ENCODE measurements at regions not wholly inside any gene's neighbourhood (a gene's known extent, or its start where the extent isn't known, plus 50 kb on each side); places are given as distances from the start of the nearest gene placed in this dataset.

GRCh38 chr6:113076816-113077215 lies 729.7 kb downstream of the RFPL4B start:
- Mint-ChIP-seq H3K36me3 (ENCODE audit: low read depth) (no peaks in the 10 kb centered on the region), H3K4me3 (no peak overlapping the region), H3K9me3 (no peaks in the 10 kb centered on the region), H3K27me3 (ENCODE audit: low read depth) (no peaks in the 10 kb centered on the region), H3K4me1 (ENCODE audit: low read depth) (no peaks in the 10 kb centered on the region), H3K27ac (no peak overlapping the region)

GRCh38 chr6:113077794-113078193 lies 730.7 kb downstream of the RFPL4B start:
- Mint-ChIP-seq H3K9me3 (no peaks in the 10 kb centered on the region), H3K36me3 (ENCODE audit: low read depth) (no peaks in the 10 kb centered on the region), H3K27ac (no peak overlapping the region), H3K4me1 (ENCODE audit: low read depth) (no peaks in the 10 kb centered on the region), H3K27me3 (ENCODE audit: low read depth) (no peaks in the 10 kb centered on the region), H3K4me3 (no peak overlapping the region)

GRCh38 chr6:113078791-113079190 lies 731.7 kb downstream of the RFPL4B start:
- Mint-ChIP-seq H3K27ac (no peak overlapping the region), H3K36me3 (ENCODE audit: low read depth) (no peaks in the 10 kb centered on the region), H3K9me3 (no peaks in the 10 kb centered on the region), H3K4me1 (ENCODE audit: low read depth) (no peaks in the 10 kb centered on the region), H3K4me3 (no peak overlapping the region), H3K27me3 (ENCODE audit: low read depth) (no peaks in the 10 kb centered on the region)

- Mint-ChIP-seq H3K27me3 (ENCODE audit: low read depth) (no peaks in the 10 kb centered on the region), H3K4me3 (no peak overlapping the region), H3K36me3 (ENCODE audit: low read depth) (no peaks in the 10 kb centered on the region), H3K9me3 (no peaks in the 10 kb centered on the region), H3K27ac (no peak overlapping the region), H3K4me1 (ENCODE audit: low read depth) (no peaks in the 10 kb centered on the region)
Observed at GRCh38 chr6:113082745-113083144, 735.6 kb downstream of the RFPL4B start.

- Mint-ChIP-seq H3K27me3 (ENCODE audit: low read depth) (no peaks in the 10 kb centered on the region), H3K36me3 (ENCODE audit: low read depth) (no peaks in the 10 kb centered on the region), H3K4me1 (ENCODE audit: low read depth) (no peaks in the 10 kb centered on the region), H3K27ac (no peak overlapping the region), H3K4me3 (no peak overlapping the region), H3K9me3 (no peaks in the 10 kb centered on the region)
Observed at GRCh38 chr6:113083947-113084346, 736.8 kb downstream of the RFPL4B start.

GRCh38 chr6:113089056-113089455 lies 741.9 kb downstream of the RFPL4B start:
- H3K4me3 Mint-ChIP-seq, result no peak overlapping the region
- no peaks in the 10 kb centered on the region for H3K27me3 Mint-ChIP-seq (ENCODE audit: low read depth)
- H3K27ac Mint-ChIP-seq, result no peak overlapping the region
- H3K9me3 Mint-ChIP-seq, result peaks cover 3% of the 10 kb centered on the region
- H3K36me3 Mint-ChIP-seq (ENCODE audit: low read depth), result no peaks in the 10 kb centered on the region
- H3K4me1 Mint-ChIP-seq (ENCODE audit: low read depth), result no peaks in the 10 kb centered on the region

GRCh38 chr6:113092795-113093194 lies 745.7 kb downstream of the RFPL4B start:
- no peaks in the 10 kb centered on the region for H3K36me3 Mint-ChIP-seq (ENCODE audit: low read depth)
- H3K4me1 Mint-ChIP-seq (ENCODE audit: low read depth), result no peaks in the 10 kb centered on the region
- no peaks in the 10 kb centered on the region for H3K27me3 Mint-ChIP-seq (ENCODE audit: low read depth)
- H3K27ac Mint-ChIP-seq, result no peak overlapping the region
- H3K9me3 Mint-ChIP-seq, result peaks cover 3% of the 10 kb centered on the region
- no peak overlapping the region for H3K4me3 Mint-ChIP-seq

GRCh38 chr6:113094779-113095178 lies 747.6 kb downstream of the RFPL4B start:
- H3K27ac Mint-ChIP-seq, result no peak overlapping the region

GRCh38 chr6:113095841-113096240 lies 748.7 kb downstream of the RFPL4B start:
- H3K27me3 Mint-ChIP-seq (ENCODE audit: low read depth), result no peaks in the 10 kb centered on the region
- no peak overlapping the region for H3K4me3 Mint-ChIP-seq
- H3K27ac Mint-ChIP-seq, result no peak overlapping the region
- H3K36me3 Mint-ChIP-seq (ENCODE audit: low read depth), result no peaks in the 10 kb centered on the region
- H3K4me1 Mint-ChIP-seq (ENCODE audit: low read depth), result no peaks in the 10 kb centered on the region
- peaks cover 3% of the 10 kb centered on the region for H3K9me3 Mint-ChIP-seq

More at GRCh38 chr6:113094779-113095178, 747.6 kb downstream of the RFPL4B start:
- Mint-ChIP-seq H3K4me1 (ENCODE audit: low read depth) (no peaks in the 10 kb centered on the region), H3K4me3 (no peak overlapping the region), H3K9me3 (peaks cover 3% of the 10 kb centered on the region), H3K36me3 (ENCODE audit: low read depth) (no peaks in the 10 kb centered on the region), H3K27me3 (ENCODE audit: low read depth) (no peaks in the 10 kb centered on the region)

- Mint-ChIP-seq H3K9me3 (no peaks in the 10 kb centered on the region), H3K27ac (no peak overlapping the region), H3K4me1 (ENCODE audit: low read depth) (no peaks in the 10 kb centered on the region)
Observed at GRCh38 chr6:113102761-113103160, 754.4 kb upstream of the MARCKS start.

GRCh38 chr6:113103634-113104361 lies 753.3 kb upstream of the MARCKS start:
- H3K4me3 Mint-ChIP-seq, result no peak overlapping the region
- no peaks in the 10 kb centered on the region for H3K9me3 Mint-ChIP-seq
- H3K27me3 Mint-ChIP-seq (ENCODE audit: low read depth), result no peaks in the 10 kb centered on the region
- no peak overlapping the region for H3K27ac Mint-ChIP-seq
- no peaks in the 10 kb centered on the region for H3K36me3 Mint-ChIP-seq (ENCODE audit: low read depth)
- no peaks in the 10 kb centered on the region for H3K4me1 Mint-ChIP-seq (ENCODE audit: low read depth)

More at GRCh38 chr6:113102761-113103160, 754.4 kb upstream of the MARCKS start:
- Mint-ChIP-seq H3K4me3 (no peak overlapping the region), H3K36me3 (ENCODE audit: low read depth) (no peaks in the 10 kb centered on the region), H3K27me3 (ENCODE audit: low read depth) (no peaks in the 10 kb centered on the region)

- H3K4me3 Mint-ChIP-seq, result no peak overlapping the region
- no peaks in the 10 kb centered on the region for H3K4me1 Mint-ChIP-seq (ENCODE audit: low read depth)
- no peaks in the 10 kb centered on the region for H3K9me3 Mint-ChIP-seq
- H3K27me3 Mint-ChIP-seq (ENCODE audit: low read depth), result no peaks in the 10 kb centered on the region
- no peaks in the 10 kb centered on the region for H3K36me3 Mint-ChIP-seq (ENCODE audit: low read depth)
- no peak overlapping the region for H3K27ac Mint-ChIP-seq
Observed at GRCh38 chr6:113104541-113104940, 752.6 kb upstream of the MARCKS start.

GRCh38 chr6:113104951-113105350 lies 752.2 kb upstream of the MARCKS start:
- no peaks in the 10 kb centered on the region for H3K27me3 Mint-ChIP-seq (ENCODE audit: low read depth)
- H3K9me3 Mint-ChIP-seq, result no peaks in the 10 kb centered on the region
- H3K36me3 Mint-ChIP-seq (ENCODE audit: low read depth), result no peaks in the 10 kb centered on the region
- no peak overlapping the region for H3K4me3 Mint-ChIP-seq
- no peak overlapping the region for H3K27ac Mint-ChIP-seq
- H3K4me1 Mint-ChIP-seq (ENCODE audit: low read depth), result no peaks in the 10 kb centered on the region

GRCh38 chr6:113110211-113110610 lies 746.9 kb upstream of the MARCKS start:
- Mint-ChIP-seq H3K36me3 (ENCODE audit: low read depth) (no peaks in the 10 kb centered on the region), H3K27ac (no peak overlapping the region), H3K4me3 (no peak overlapping the region), H3K27me3 (ENCODE audit: low read depth) (no peaks in the 10 kb centered on the region), H3K4me1 (ENCODE audit: low read depth) (no peaks in the 10 kb centered on the region), H3K9me3 (peaks cover 14% of the 10 kb centered on the region)

GRCh38 chr6:113111550-113111949 lies 745.6 kb upstream of the MARCKS start:
- Mint-ChIP-seq H3K27me3 (ENCODE audit: low read depth) (no peaks in the 10 kb centered on the region), H3K4me1 (ENCODE audit: low read depth) (no peaks in the 10 kb centered on the region), H3K27ac (no peak overlapping the region), H3K9me3 (peaks cover 17% of the 10 kb centered on the region), H3K4me3 (no peak overlapping the region), H3K36me3 (ENCODE audit: low read depth) (no peaks in the 10 kb centered on the region)

- no peaks in the 10 kb centered on the region for H3K27me3 Mint-ChIP-seq (ENCODE audit: low read depth)
- no peak overlapping the region for H3K4me3 Mint-ChIP-seq
- no peaks in the 10 kb centered on the region for H3K4me1 Mint-ChIP-seq (ENCODE audit: low read depth)
- H3K27ac Mint-ChIP-seq, result no peak overlapping the region
- H3K9me3 Mint-ChIP-seq, result peaks cover 17% of the 10 kb centered on the region
- H3K36me3 Mint-ChIP-seq (ENCODE audit: low read depth), result no peaks in the 10 kb centered on the region
Observed at GRCh38 chr6:113112086-113112485, 745.1 kb upstream of the MARCKS start.

Data from T-helper 1 cell treated with Interleukin-12 subunit alpha and Interleukin-12 subunit beta and Interleukin-4 antibody, amounts not matched to agents 30 μg/mL and 1 μg/mL, for 36 hours (primary cell).